Mesendoderm (in vitro differentiated cells): ENCODE measurements at regions not wholly inside any gene's neighbourhood (a gene's known extent, or its start where the extent isn't known, plus 50 kb on each side); places are given as distances from the start of the nearest gene placed in this dataset.

ENCODE experiments used
- DNase-seq: peaks from one replicate; pipeline ENCODE4 v3.0.0; 2013
- H2AK5ac ChIP-seq: 2 replicates; pipeline ENCODE4 v1.6.1; 2013; ENCODE audit warnings: low read length, inconsistent platforms
- H2BK120ac ChIP-seq: 2 replicates; pipeline ENCODE4 v1.6.1; 2013; ENCODE audit warnings: low read depth, mild to moderate bottlenecking, low read length, moderate library complexity, mixed read lengths
- H2BK15ac ChIP-seq: replicated peaks from 2 replicates; pipeline ENCODE4 v1.6.1; 2013; ENCODE audit warnings: low read depth, mild to moderate bottlenecking, moderate library complexity
- H2BK5ac ChIP-seq: 2 replicates; pipeline ENCODE4 v1.6.1; 2013; ENCODE audit warnings: low read length, inconsistent platforms
- H3K18ac ChIP-seq: 2 replicates; pipeline ENCODE4 v1.6.1; 2013; ENCODE audit warnings: mild to moderate bottlenecking, low read length, mixed read lengths
- H3K23ac ChIP-seq: one replicate; pipeline ENCODE4 v1.6.1; 2013; ENCODE audit warnings: low read length
- H3K27ac ChIP-seq: 2 replicates; pipeline ENCODE4 v1.5.1; 2013; ENCODE audit warnings: low read depth, mild to moderate bottlenecking, inconsistent platforms, low read length, moderate library complexity
- H3K27me3 ChIP-seq: 2 replicates; pipeline ENCODE4 v1.6.1; 2013; ENCODE audit warnings: low read length, control low read depth, mild to moderate bottlenecking, inconsistent platforms; ENCODE audit not compliant: insufficient read depth, poor library complexity
- H3K36me3 ChIP-seq: 2 replicates; pipeline ENCODE4 v1.6.1; 2013; ENCODE audit warnings: low read length, inconsistent platforms; ENCODE audit not compliant: control insufficient read depth, insufficient read depth
- H3K4ac ChIP-seq: one replicate; pipeline ENCODE4 v1.6.1; 2013; ENCODE audit warnings: low read depth, mild to moderate bottlenecking, low read length, moderate library complexity
- H3K4me1 ChIP-seq: 2 replicates; pipeline ENCODE4 v1.6.1; 2013; ENCODE audit warnings: low read depth, low read length, inconsistent platforms; ENCODE audit not compliant: control insufficient read depth
- H3K4me2 ChIP-seq: 2 replicates; pipeline ENCODE4 v1.6.1; 2013; ENCODE audit warnings: low read length
- H3K4me3 ChIP-seq: 2 replicates; pipeline ENCODE4 v1.5.1; 2013; ENCODE audit warnings: mild to moderate bottlenecking, low read length
- H3K56ac ChIP-seq: one replicate; pipeline ENCODE4 v1.6.1; 2013; ENCODE audit warnings: low read length
- H3K79me1 ChIP-seq: 2 replicates; pipeline ENCODE4 v1.6.1; 2013; ENCODE audit warnings: low read length, inconsistent platforms
- H3K79me2 ChIP-seq: 2 replicates; pipeline ENCODE4 v1.6.1; 2013; ENCODE audit warnings: mild to moderate bottlenecking, low read length; ENCODE audit not compliant: control insufficient read depth, insufficient read depth
- H3K9ac ChIP-seq: 2 replicates; pipeline ENCODE4 v1.6.1; 2013; ENCODE audit warnings: low read length, inconsistent platforms
- H4K5ac ChIP-seq: one replicate; pipeline ENCODE4 v1.6.1; 2013; ENCODE audit warnings: low read length
- H4K8ac ChIP-seq: one replicate; pipeline ENCODE4 v1.6.1; 2013; ENCODE audit warnings: low read depth, mild to moderate bottlenecking, control low read depth, low read length, moderate library complexity
- WGBS: extraction: QIAGEN DNeasy Blood & Tissue Kit; methylation state at CpG from one replicate; pipeline ENCODE4 v1.1.7; 2013; ENCODE audit warnings: low lambda C conversion rate, missing lambda C conversion rate; ENCODE audit not compliant: insufficient coverage; ENCODE audit errors: extremely low coverage; 5-methylcytosine and 5-hydroxymethylcytosine counted together

- H3K4ac ChIP-seq, result no peak overlapping the region
- H2BK5ac ChIP-seq, result no peak overlapping the region
- H4K5ac ChIP-seq, result no peak overlapping the region
- H3K27me3 ChIP-seq, result no peaks in the 10 kb centered on the region
- no peak for DNase-seq
- H2BK120ac ChIP-seq, result no peak overlapping the region
- no peak overlapping the region for H3K56ac ChIP-seq
- no peak overlapping the region for H3K4me2 ChIP-seq
- H3K79me1 ChIP-seq, result no peaks in the 10 kb centered on the region
- H3K36me3 ChIP-seq, result no peaks in the 10 kb centered on the region
- H3K4me3 ChIP-seq, result no peak overlapping the region
- no peak overlapping the region for H2AK5ac ChIP-seq
- no CpG with 5 or more reads among the region's 4 CpGs for WGBS
- H4K8ac ChIP-seq, result no peak overlapping the region
- no peaks in the 10 kb centered on the region for H3K79me2 ChIP-seq
- no peak overlapping the region for H3K23ac ChIP-seq
- no peak overlapping the region for H3K27ac ChIP-seq
- peaks cover 5% of the 10 kb centered on the region for H3K4me1 ChIP-seq
- peak overlapping the region; percentile 62 for H2BK15ac ChIP-seq
- no peak overlapping the region for H3K9ac ChIP-seq
- no peak overlapping the region for H3K18ac ChIP-seq
Measured at GRCh38 chr2:167790781-167791450, 456.5 kb downstream of the STK39 start.

GRCh38 chr2:167790189-167790588 lies 457.2 kb downstream of the STK39 start:
- Histone ChIP-seq H3K4me1 (peaks cover 5% of the 10 kb centered on the region), H3K9ac (no peak overlapping the region), H3K4me2 (no peak overlapping the region), H3K27me3 (no peaks in the 10 kb centered on the region), H3K4me3 (no peak overlapping the region), H4K8ac (no peak overlapping the region), H3K36me3 (no peaks in the 10 kb centered on the region), H3K27ac (no peak overlapping the region), H2BK15ac (no peak overlapping the region), H2BK5ac (no peak overlapping the region), H3K56ac (no peak overlapping the region), H3K79me1 (no peaks in the 10 kb centered on the region), H3K79me2 (no peaks in the 10 kb centered on the region), H3K4ac (no peak overlapping the region), H2BK120ac (no peak overlapping the region), H2AK5ac (no peak overlapping the region), H4K5ac (no peak overlapping the region), H3K23ac (no peak overlapping the region), H3K18ac (no peak overlapping the region)
- WGBS, result 100% methylated on average over 3 of the region's 4 CpGs
- no peak for DNase-seq

GRCh38 chr2:167787562-167787961 lies 459.8 kb downstream of the STK39 start:
- Histone ChIP-seq H3K4me1 (peaks cover 10% of the 10 kb centered on the region), H3K56ac (no peak overlapping the region), H2AK5ac (no peak overlapping the region), H2BK120ac (no peak overlapping the region), H2BK15ac (no peak overlapping the region), H3K79me1 (no peaks in the 10 kb centered on the region), H3K79me2 (no peaks in the 10 kb centered on the region), H4K8ac (no peak overlapping the region), H3K23ac (no peak overlapping the region), H3K4me2 (no peak overlapping the region), H2BK5ac (no peak overlapping the region), H3K18ac (no peak overlapping the region), H3K36me3 (no peaks in the 10 kb centered on the region), H3K27ac (no peak overlapping the region), H3K27me3 (no peaks in the 10 kb centered on the region), H4K5ac (no peak overlapping the region), H3K4ac (no peak overlapping the region), H3K9ac (no peak overlapping the region), H3K4me3 (no peak overlapping the region)
- no peak for DNase-seq
- no CpG with 5 or more reads among the region's 3 CpGs for WGBS

GRCh38 chr2:167787021-167787420 lies 460.4 kb downstream of the STK39 start:
- Histone ChIP-seq H4K5ac (no peak overlapping the region), H3K4me2 (no peak overlapping the region), H2BK15ac (no peak overlapping the region), H3K4ac (no peak overlapping the region), H3K4me3 (no peak overlapping the region), H2BK120ac (no peak overlapping the region), H2AK5ac (no peak overlapping the region), H2BK5ac (no peak overlapping the region), H3K23ac (no peak overlapping the region), H3K4me1 (peaks cover 10% of the 10 kb centered on the region), H3K79me2 (no peaks in the 10 kb centered on the region), H3K79me1 (no peaks in the 10 kb centered on the region), H3K9ac (no peak overlapping the region), H4K8ac (no peak overlapping the region), H3K36me3 (no peaks in the 10 kb centered on the region), H3K56ac (no peak overlapping the region), H3K18ac (no peak overlapping the region), H3K27me3 (no peaks in the 10 kb centered on the region), H3K27ac (no peak overlapping the region)
- peak; percentile 88 for DNase-seq
- no CpG with 5 or more reads among the region's 1 CpG for WGBS

- Histone ChIP-seq H2BK120ac (no peak overlapping the region), H4K5ac (no peak overlapping the region), H3K56ac (no peak overlapping the region), H2BK5ac (no peak overlapping the region), H3K79me2 (no peaks in the 10 kb centered on the region), H3K4ac (no peak overlapping the region), H4K8ac (no peak overlapping the region), H3K9ac (no peak overlapping the region), H2BK15ac (no peak overlapping the region), H3K18ac (peak overlapping the region; percentile 22), H2AK5ac (no peak overlapping the region), H3K27me3 (no peaks in the 10 kb centered on the region), H3K4me3 (no peak overlapping the region), H3K4me1 (peaks cover 10% of the 10 kb centered on the region), H3K23ac (no peak overlapping the region), H3K27ac (no peak overlapping the region), H3K79me1 (no peaks in the 10 kb centered on the region), H3K36me3 (no peaks in the 10 kb centered on the region), H3K4me2 (no peak overlapping the region)
- WGBS, result no CpG with 5 or more reads among the region's 6 CpGs
- DNase-seq, result no peak
Measured at GRCh38 chr2:167785606-167786216, 461.7 kb downstream of the STK39 start.

- Histone ChIP-seq H3K79me1 (no peaks in the 10 kb centered on the region), H3K9ac (no peak overlapping the region), H3K4me1 (peaks cover 10% of the 10 kb centered on the region), H4K8ac (no peak overlapping the region), H3K56ac (peak overlapping the region; percentile 26), H2AK5ac (no peak overlapping the region), H4K5ac (no peak overlapping the region), H3K4ac (no peak overlapping the region), H3K36me3 (no peaks in the 10 kb centered on the region), H2BK15ac (no peak overlapping the region), H2BK120ac (no peak overlapping the region), H2BK5ac (no peak overlapping the region), H3K23ac (no peak overlapping the region), H3K27me3 (no peaks in the 10 kb centered on the region), H3K79me2 (no peaks in the 10 kb centered on the region), H3K4me3 (no peak overlapping the region), H3K27ac (no peak overlapping the region), H3K4me2 (no peak overlapping the region), H3K18ac (no peak overlapping the region)
- no CpG with 5 or more reads among the region's 3 CpGs for WGBS
- DNase-seq, result no peak
Measured at GRCh38 chr2:167784084-167784425, 463.3 kb downstream of the STK39 start.
